SU-DHL-6 (cell line): ENCODE measurements at regions not wholly inside any gene's neighbourhood (a gene's known extent, or its start where the extent isn't known, plus 50 kb on each side); places are given as distances from the start of the nearest gene placed in this dataset.

Experiments used
- H2AFZ ChIP-seq: fragments of 200-600 bp; sonication (generic); 2 replicates; pipeline ENCODE4 v1.6.1; 2014; ENCODE audit warnings: low read depth, mild to moderate bottlenecking, moderate library complexity, mixed read lengths, antibody characterized with exemption, low read length; ENCODE audit not compliant: severe bottlenecking
- H3F3A ChIP-seq: fragments of 200-600 bp; shearing (Covaris generic); 2 replicates; pipeline ENCODE4 v1.6.0; 2016; ENCODE audit warnings: antibody characterized with exemption, mild to moderate bottlenecking; ENCODE audit not compliant: insufficient read depth
- H3K27ac ChIP-seq: fragments of 200-600 bp; sonication (generic); 2 replicates; pipeline ENCODE4 v1.5.1; 2016; ENCODE audit warnings: low read depth, mild to moderate bottlenecking, low read length, moderate library complexity, mixed read lengths
- H3K27me3 ChIP-seq: fragments of 200-600 bp; sonication (generic), shearing (Covaris generic); 2 replicates; pipeline ENCODE4 v1.6.0; 2014; ENCODE audit warnings: mild to moderate bottlenecking, low read length
- H3K36me3 ChIP-seq: fragments of 200-600 bp; sonication (generic); 2 replicates; pipeline ENCODE4 v1.6.1; 2014; ENCODE audit warnings: mild to moderate bottlenecking, low read length, mixed read lengths
- H3K4me2 ChIP-seq: fragments of 300-600, 200-600 bp; shearing (Covaris generic), sonication (generic); 2 replicates; pipeline ENCODE4 v1.6.0; 2014; ENCODE audit warnings: low read length, low read depth, mild to moderate bottlenecking; ENCODE audit not compliant: poor library complexity, severe bottlenecking
- H3K4me3 ChIP-seq: fragments of 200-600 bp; sonication (generic); 2 replicates; pipeline ENCODE4 v1.5.1; 2014; ENCODE audit warnings: antibody characterized with exemption, low read length, mild to moderate bottlenecking, mixed read lengths; ENCODE audit not compliant: insufficient read depth, poor library complexity, severe bottlenecking
- H3K79me2 ChIP-seq: fragments of 200-600 bp; sonication (generic); 2 replicates; pipeline ENCODE4 v1.6.1; 2014; ENCODE audit warnings: mild to moderate bottlenecking, low read length, moderate library complexity; ENCODE audit not compliant: insufficient read depth
- H3K9ac ChIP-seq: fragments of 200-600 bp; sonication (generic); 2 replicates; pipeline ENCODE4 v1.7.0; 2014; ENCODE audit warnings: mild to moderate bottlenecking, low read length
- H3K9me2 ChIP-seq: fragments of 200-600 bp; sonication (generic); replicated peaks from 2 replicates; pipeline ENCODE4 v1.6.1; 2014; ENCODE audit warnings: low read length; ENCODE audit not compliant: insufficient read depth
- H3K9me3 ChIP-seq: fragments of 200-600 bp; sonication (generic); 2 replicates; pipeline ENCODE4 v1.6.1; 2014; ENCODE audit warnings: low read length, mixed read lengths; ENCODE audit not compliant: insufficient read depth
- H4K20me1 ChIP-seq: fragments of 200-600 bp; sonication (generic); 2 replicates; pipeline ENCODE4 v1.6.1; 2014; ENCODE audit warnings: low read depth, mild to moderate bottlenecking, antibody characterized with exemption, low read length, moderate library complexity, mixed read lengths
- EZH2phosphoT487 ChIP-seq: fragments of 200-600 bp; sonication (generic), shearing (Covaris generic); conservative IDR thresholded peaks from 2 replicates; pipeline ENCODE4 v1.6.1; 2018; ENCODE audit warnings: mild to moderate bottlenecking, antibody characterized with exemption, low read length, moderate library complexity, mixed read lengths
- TF ChIP-seq, protein P1 (sequence below): fragments of 200-600 bp; sonication (generic); IDR thresholded peaks from one replicate; pipeline ENCODE4 v1.5.1; 2017; ENCODE audit warnings: antibody characterized with exemption, mild to moderate bottlenecking, low read length, moderate library complexity; ENCODE audit not compliant: insufficient read depth, poor library complexity, severe bottlenecking

- no peaks in the 10 kb centered on the region for H3F3A ChIP-seq
- no peaks in the 10 kb centered on the region for H4K20me1 ChIP-seq
- H2AFZ ChIP-seq = no peak overlapping the region
- H3K4me2 ChIP-seq = no peak overlapping the region
- no peak overlapping the region for H3K27ac ChIP-seq
- H3K79me2 ChIP-seq = no peaks in the 10 kb centered on the region
- H3K9me2 ChIP-seq = no peaks in the 10 kb centered on the region
- no peaks in the 10 kb centered on the region for H3K36me3 ChIP-seq
- H3K9ac ChIP-seq = no peak overlapping the region
- no peak overlapping the region for H3K4me3 ChIP-seq
- TF ChIP-seq, protein P1, sequence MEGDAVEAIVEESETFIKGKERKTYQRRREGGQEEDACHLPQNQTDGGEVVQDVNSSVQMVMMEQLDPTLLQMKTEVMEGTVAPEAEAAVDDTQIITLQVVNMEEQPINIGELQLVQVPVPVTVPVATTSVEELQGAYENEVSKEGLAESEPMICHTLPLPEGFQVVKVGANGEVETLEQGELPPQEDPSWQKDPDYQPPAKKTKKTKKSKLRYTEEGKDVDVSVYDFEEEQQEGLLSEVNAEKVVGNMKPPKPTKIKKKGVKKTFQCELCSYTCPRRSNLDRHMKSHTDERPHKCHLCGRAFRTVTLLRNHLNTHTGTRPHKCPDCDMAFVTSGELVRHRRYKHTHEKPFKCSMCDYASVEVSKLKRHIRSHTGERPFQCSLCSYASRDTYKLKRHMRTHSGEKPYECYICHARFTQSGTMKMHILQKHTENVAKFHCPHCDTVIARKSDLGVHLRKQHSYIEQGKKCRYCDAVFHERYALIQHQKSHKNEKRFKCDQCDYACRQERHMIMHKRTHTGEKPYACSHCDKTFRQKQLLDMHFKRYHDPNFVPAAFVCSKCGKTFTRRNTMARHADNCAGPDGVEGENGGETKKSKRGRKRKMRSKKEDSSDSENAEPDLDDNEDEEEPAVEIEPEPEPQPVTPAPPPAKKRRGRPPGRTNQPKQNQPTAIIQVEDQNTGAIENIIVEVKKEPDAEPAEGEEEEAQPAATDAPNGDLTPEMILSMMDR = no peak
- no peak for TF ChIP-seq EZH2phosphoT487
- H3K9me3 ChIP-seq = no peaks in the 10 kb centered on the region
- no peaks in the 10 kb centered on the region for H3K27me3 ChIP-seq
Measured at GRCh38 chr6:74044417-74045096, 348.6 kb downstream of the CD109 start.

DNA sequence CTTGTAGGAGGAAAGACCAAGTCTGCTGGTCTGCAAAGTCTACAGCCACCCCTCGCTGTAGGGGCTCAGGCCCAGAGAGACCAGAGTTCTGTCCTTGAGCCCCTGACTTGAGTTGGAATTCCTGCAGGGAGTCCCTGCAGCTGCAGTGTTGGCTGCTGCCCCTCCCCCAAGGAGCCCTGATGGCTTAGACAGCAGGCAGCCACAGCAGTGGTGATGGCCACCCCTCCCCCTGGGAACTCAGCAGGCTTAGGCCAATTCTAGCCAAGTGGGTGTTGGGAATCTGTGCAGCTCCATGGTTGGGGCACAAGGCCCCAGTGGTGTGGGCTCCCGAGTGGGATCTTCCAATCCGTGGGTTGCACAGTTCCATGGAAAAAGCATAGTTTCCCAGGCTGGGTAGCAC is 345.4 kb downstream of the CD109 start:
- no peaks in the 10 kb centered on the region for H3K9me3 ChIP-seq
- H3K79me2 ChIP-seq = no peaks in the 10 kb centered on the region
- H3K4me3 ChIP-seq = no peak overlapping the region
- no peak for TF ChIP-seq EZH2phosphoT487
- TF ChIP-seq, protein P1 = no peak
- H3K36me3 ChIP-seq = no peaks in the 10 kb centered on the region
- no peaks in the 10 kb centered on the region for H3F3A ChIP-seq
- no peak overlapping the region for H3K9ac ChIP-seq
- no peak overlapping the region for H3K4me2 ChIP-seq
- no peaks in the 10 kb centered on the region for H3K27me3 ChIP-seq
- no peak overlapping the region for H2AFZ ChIP-seq
- H3K9me2 ChIP-seq = no peaks in the 10 kb centered on the region
- H4K20me1 ChIP-seq = no peaks in the 10 kb centered on the region
- H3K27ac ChIP-seq = no peak overlapping the region

DNA sequence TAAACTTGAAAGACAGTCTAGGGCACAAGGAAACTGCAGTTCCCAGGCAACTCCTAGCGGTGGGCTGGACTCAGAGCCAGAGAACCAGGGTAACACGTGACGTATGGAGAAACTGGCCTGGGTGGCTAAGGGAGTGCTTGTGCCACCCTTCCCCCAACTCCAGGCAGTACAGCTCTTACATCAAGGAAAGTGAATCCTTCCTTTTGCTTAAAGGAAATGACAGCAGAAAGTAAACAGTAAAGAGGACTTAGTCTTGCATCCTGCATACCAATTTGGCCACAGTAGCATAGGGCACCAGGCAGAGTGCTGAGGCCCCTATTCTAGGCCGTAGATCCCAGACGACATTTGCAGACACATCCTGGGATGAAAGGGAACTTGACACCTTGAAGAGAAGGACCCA is 322.8 kb downstream of the CD109 start:
- Histone ChIP-seq H3K9ac (no peak overlapping the region), H3K4me3 (no peak overlapping the region), H2AFZ (no peak overlapping the region), H3K9me2 (no peaks in the 10 kb centered on the region), H3K9me3 (no peaks in the 10 kb centered on the region), H3K27me3 (no peaks in the 10 kb centered on the region), H3K79me2 (no peaks in the 10 kb centered on the region), H3K4me2 (no peak overlapping the region), H3K36me3 (no peaks in the 10 kb centered on the region), H3K27ac (no peak overlapping the region), H3F3A (no peaks in the 10 kb centered on the region), H4K20me1 (no peaks in the 10 kb centered on the region; the same call in 1 of the 2 replicates)
- no peak for TF ChIP-seq EZH2phosphoT487
- TF ChIP-seq, protein P1 = no peak
